ENCODE measurements at regions not wholly inside any gene's neighbourhood (a gene's known extent, or its start where the extent isn't known, plus 50 kb on each side); places are given as distances from the start of the nearest gene placed in this dataset.

DNA sequence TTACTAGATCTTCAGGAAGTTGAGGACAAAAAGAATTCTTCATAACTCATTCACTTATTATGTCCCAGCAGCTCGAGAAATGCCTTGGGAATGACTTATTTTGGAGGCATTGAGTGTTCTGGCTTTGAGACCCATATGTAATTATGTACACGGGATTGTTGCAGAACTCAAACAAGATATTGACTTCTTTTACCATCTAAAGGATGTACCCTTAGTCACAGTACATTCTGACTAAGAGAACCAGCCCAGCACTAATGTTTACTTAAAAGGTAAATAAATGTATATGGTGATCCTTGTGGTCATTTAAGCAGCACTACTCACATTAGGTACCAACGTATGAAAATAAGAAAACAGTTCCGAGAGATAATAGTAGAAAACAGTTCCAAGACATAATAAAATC is 268.9 kb downstream of the ADCYAP1 start:
- TF ChIP-seq, protein P1, sequence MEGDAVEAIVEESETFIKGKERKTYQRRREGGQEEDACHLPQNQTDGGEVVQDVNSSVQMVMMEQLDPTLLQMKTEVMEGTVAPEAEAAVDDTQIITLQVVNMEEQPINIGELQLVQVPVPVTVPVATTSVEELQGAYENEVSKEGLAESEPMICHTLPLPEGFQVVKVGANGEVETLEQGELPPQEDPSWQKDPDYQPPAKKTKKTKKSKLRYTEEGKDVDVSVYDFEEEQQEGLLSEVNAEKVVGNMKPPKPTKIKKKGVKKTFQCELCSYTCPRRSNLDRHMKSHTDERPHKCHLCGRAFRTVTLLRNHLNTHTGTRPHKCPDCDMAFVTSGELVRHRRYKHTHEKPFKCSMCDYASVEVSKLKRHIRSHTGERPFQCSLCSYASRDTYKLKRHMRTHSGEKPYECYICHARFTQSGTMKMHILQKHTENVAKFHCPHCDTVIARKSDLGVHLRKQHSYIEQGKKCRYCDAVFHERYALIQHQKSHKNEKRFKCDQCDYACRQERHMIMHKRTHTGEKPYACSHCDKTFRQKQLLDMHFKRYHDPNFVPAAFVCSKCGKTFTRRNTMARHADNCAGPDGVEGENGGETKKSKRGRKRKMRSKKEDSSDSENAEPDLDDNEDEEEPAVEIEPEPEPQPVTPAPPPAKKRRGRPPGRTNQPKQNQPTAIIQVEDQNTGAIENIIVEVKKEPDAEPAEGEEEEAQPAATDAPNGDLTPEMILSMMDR (IDR thresholded peaks at IDR 0.05): no peak

DNA sequence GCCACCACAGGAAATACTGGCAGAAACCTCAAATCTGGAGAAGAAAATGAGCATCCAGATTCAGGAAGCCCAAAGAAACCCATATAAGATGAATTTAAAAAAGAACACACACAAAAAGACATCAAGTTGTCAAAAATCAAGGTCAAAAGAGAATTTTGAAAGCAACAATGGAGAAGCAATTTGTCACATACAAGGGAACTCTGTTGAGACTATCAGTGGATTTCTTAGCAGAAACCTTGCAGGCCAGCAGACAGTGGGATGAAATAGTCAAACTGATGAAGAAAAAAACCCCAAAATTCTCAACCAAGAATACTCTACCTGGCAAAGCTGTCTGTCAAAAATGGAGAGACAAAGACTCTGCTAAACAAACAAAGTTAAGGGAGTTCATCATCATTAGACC is 272.6 kb downstream of the ADCYAP1 start:
- TF ChIP-seq, protein P1 (IDR thresholded peaks at IDR 0.05): no peak

DNA sequence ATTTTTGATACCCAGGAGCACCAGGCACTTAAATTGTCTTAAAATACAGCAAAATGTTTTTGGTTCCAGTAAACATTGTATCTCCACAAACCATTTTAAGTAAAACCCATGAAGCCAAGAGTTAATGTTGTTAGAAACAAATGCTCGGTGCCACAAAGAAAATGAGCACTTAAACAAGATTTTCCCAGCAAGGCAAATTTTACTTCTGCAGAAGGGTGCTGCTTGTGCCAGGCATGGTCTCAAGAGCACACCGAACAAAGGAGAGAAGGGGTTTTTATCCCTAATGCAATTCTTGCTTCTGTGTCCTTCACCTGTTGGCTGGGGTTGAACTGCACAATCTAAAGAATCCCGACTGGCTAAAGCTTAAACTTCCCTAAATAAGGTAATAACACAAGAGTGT is 286.7 kb downstream of the ADCYAP1 start:
- TF ChIP-seq, protein P1 (IDR thresholded peaks at IDR 0.05): no peak

GRCh38 chr18:1213126-1213525 is 308.5 kb downstream of the ADCYAP1 start:
- TF ChIP-seq, protein P1 (IDR thresholded peaks at IDR 0.05): no peak

DNA sequence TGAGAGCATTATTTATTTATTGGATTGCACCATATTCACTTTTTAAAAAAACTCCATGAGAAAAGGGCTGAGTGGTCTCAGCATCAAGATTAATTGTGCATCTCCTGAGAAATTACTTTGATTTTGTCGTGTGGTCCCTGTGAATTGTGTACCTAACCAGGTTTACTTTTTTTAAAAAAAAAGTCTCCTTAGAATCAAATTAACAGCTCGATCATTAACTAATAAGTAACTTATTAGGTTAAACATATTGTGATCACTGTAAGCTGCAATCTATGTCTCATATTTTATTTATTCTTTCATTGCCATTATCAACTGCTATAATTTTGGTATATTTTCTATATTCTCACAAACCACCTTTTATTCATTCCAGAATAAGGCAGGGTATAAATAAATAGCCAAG is 318.2 kb downstream of the ADCYAP1 start:
- TF ChIP-seq, protein P1 (IDR thresholded peaks at IDR 0.05): no peak

DNA sequence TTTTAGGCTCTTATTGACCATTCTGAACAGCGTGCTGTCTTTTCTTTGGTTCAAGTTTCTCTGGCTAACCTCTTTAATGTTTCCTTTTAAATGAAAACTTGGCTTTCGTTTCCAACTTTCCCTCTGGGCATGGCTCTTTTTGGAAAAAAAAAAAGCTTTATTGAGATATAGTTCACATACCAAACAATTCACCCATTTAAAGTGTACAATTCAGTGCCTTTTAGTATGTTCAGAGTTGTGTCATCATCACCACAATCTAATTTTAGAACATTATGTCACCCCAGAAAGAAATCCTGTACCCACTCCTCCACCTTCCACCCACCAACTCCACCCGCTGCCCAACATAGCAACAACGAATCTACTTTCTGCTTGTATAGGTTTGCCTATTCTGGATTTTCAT is 322.4 kb downstream of the ADCYAP1 start:
- TF ChIP-seq, protein P1 (IDR thresholded peaks at IDR 0.05): no peak

GRCh38 chr18:1229634-1230033 is 325.0 kb downstream of the ADCYAP1 start:
- TF ChIP-seq, protein P1 (IDR thresholded peaks at IDR 0.05): no peak

DNA sequence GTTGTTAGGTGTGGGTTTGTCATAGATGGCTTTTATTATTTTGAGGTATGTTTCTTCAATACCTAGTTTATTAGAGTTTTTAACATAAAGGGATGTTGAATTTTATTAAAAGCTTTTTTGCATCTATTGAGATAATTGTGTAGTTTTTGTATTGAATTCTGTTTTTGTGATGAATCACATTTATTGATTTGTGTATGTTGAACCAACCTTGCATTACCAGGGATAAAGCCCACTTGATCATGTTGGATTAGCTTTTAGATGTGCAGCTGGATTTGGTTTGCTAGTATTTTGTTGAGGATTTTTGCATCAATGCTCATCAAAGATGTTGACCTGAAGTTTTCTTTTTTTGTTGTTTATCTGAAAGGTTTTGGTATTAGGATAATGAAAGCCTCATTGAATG is 328.2 kb downstream of the ADCYAP1 start:
- TF ChIP-seq, protein P1 (IDR thresholded peaks at IDR 0.05): no peak

Data from LNCAP (cell line).